SK-N-SH (cell line): ENCODE measurements at regions not wholly inside any gene's neighbourhood (a gene's known extent, or its start where the extent isn't known, plus 50 kb on each side); places are given as distances from the start of the nearest gene placed in this dataset.
"Not testable (repeated sequence)": the region's sequence is repeated elsewhere in the genome, so short reads cannot be mapped to it uniquely, and the experiment has no call there.

Source experiments
- CTCF ChIA-PET: fragments of 300-600, 350-600 bp; formaldehyde crosslinking; extraction: SDS; loops from one replicate; lab custom pipeline; 2021; lab: Yijun Ruan, JAX
- POLR2A ChIA-PET: fragments of 350-600 bp; sonication (Branson Sonifier 250); formaldehyde crosslinking; extraction: SDS; loops from one replicate; lab custom pipeline; 2020; ENCODE audit warnings: antibody characterized with exemption, inconsistent platforms; lab: Yijun Ruan, JAX
- DNase-seq: peaks from one replicate; pipeline ENCODE4 v3.0.0; 2012
- H2AFZ ChIP-seq: fragments of 200-600 bp; sonication (generic); 2 replicates; pipeline ENCODE4 v1.8.1; 2016; ENCODE audit warnings: antibody characterized with exemption, mild to moderate bottlenecking, low read depth
- H3F3A ChIP-seq: fragments of 200-600 bp; sonication (generic); replicated peaks from 2 replicates; pipeline ENCODE3; 2016; ENCODE audit warnings: antibody characterized with exemption, mild to moderate bottlenecking; ENCODE audit not compliant: insufficient read depth
- H3K27ac ChIP-seq, 2 experiments: fragments of 200-500 bp in 1 of 2; fragments of 200-600 bp in 1 of 2; sonication (Bioruptor generic) in 1 of 2; sonication (generic), shearing (Covaris generic) in 1 of 2; 2 replicates each; pipeline versions ENCODE4 v1.5.1 to v1.6.1; 2014 to 2016; ENCODE audit warnings: low read depth in 2 of 2, inconsistent platforms in 1 of 2, low read length in 1 of 2, mild to moderate bottlenecking in 1 of 2, mixed read lengths in 1 of 2
- H3K27me3 ChIP-seq: fragments of 200-600 bp; sonication (generic), shearing (Covaris generic); 2 replicates; pipeline ENCODE4 v1.6.1; 2016; ENCODE audit warnings: mixed run types; ENCODE audit not compliant: insufficient read depth
- H3K36me3 ChIP-seq, 2 experiments: fragments of 200-500 bp in 1 of 2; fragments of 200-600 bp in 1 of 2; sonication (Bioruptor generic) in 1 of 2; sonication (generic) in 1 of 2; replicated peaks in 1 of 2; 2 replicates each; pipeline versions ENCODE3 to v1.5.1; 2014 to 2016; ENCODE audit warnings: low read length in 1 of 2, mild to moderate bottlenecking in 1 of 2; ENCODE audit not compliant: insufficient read depth in 2 of 2, control insufficient read depth in 1 of 2
- H3K4me1 ChIP-seq, 2 experiments: fragments of 200-500 bp in 1 of 2; fragments of 200-600 bp in 1 of 2; sonication (Bioruptor generic) in 1 of 2; sonication (generic), shearing (Covaris generic) in 1 of 2; 2 replicates each; pipeline versions ENCODE4 v1.5.1 to v1.6.1; 2014 to 2016; ENCODE audit warnings: low read depth in 1 of 2, low read length in 1 of 2, mixed run types in 1 of 2; ENCODE audit not compliant: insufficient read depth in 2 of 2, control insufficient read depth in 1 of 2
- H3K4me2 ChIP-seq: fragments of 200-600 bp; sonication (generic), shearing (Covaris generic); 2 replicates; pipeline ENCODE4 v1.6.1; 2017; ENCODE audit warnings: mixed run types
- H3K4me3 ChIP-seq, 2 experiments: fragments of 200-500 bp in 1 of 2; fragments of 200-600 bp in 1 of 2; sonication (Bioruptor generic) in 1 of 2; sonication (generic), shearing (Covaris generic) in 1 of 2; 2 replicates each; pipeline versions ENCODE4 v1.5.1 to v1.8.1; 2014 to 2016; ENCODE audit warnings: low read depth in 2 of 2, inconsistent platforms in 1 of 2, low read length in 1 of 2, mild to moderate bottlenecking in 1 of 2, mixed read lengths in 1 of 2, moderate library complexity in 1 of 2
- H3K79me2 ChIP-seq: fragments of 200-600 bp; sonication (generic); 2 replicates; pipeline ENCODE4 v1.8.1; 2017; ENCODE audit warnings: mild to moderate bottlenecking; ENCODE audit not compliant: insufficient read depth
- H3K9ac ChIP-seq: fragments of 200-600 bp; sonication (generic); 2 replicates; pipeline ENCODE4 v1.6.1; 2017; ENCODE audit warnings: mixed run types
- H3K9me2 ChIP-seq: fragments of 200-600 bp; sonication (generic); 2 replicates; pipeline ENCODE4 v1.6.1; 2017; ENCODE audit warnings: mixed run types
- H3K9me3 ChIP-seq: fragments of 200-600 bp; sonication (generic); 2 replicates; pipeline ENCODE4 v1.6.1; 2017; ENCODE audit warnings: mixed run types, mild to moderate bottlenecking, moderate library complexity
- H4K20me1 ChIP-seq: fragments of 200-600 bp; sonication (generic); 2 replicates; pipeline ENCODE4 v1.6.1; 2017; ENCODE audit warnings: mild to moderate bottlenecking, mixed run types; ENCODE audit not compliant: insufficient read depth
- WGBS: methylation state at CpG from one replicate; pipeline ENCODE4 v1.1.6; 2017; ENCODE audit warnings: low lambda C conversion rate; 5-methylcytosine and 5-hydroxymethylcytosine counted together

DNA sequence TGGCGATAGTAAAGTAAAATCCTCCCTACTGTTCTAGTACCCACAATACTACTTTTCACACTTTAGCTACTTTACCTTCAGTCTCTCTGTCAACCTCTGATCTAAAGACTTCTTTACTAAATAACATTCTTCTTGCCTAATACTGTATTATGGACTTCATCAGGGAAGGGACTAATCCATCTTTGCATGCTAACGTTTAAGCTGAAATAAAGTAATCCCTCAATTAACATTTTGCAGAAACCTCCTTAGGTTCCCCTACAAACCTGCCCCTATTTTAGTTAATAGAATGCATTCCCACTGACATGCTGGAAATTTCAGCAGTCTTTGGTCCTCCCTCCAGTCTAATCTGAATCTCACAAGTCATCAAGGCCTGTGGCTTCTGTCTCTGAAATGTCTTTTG, 99.1 kb upstream of the NBPF8 start:
- POLR2A ChIA-PET, H3K9me2 ChIP-seq, H2AFZ ChIP-seq, H3K9ac ChIP-seq, H4K20me1 ChIP-seq, CTCF ChIA-PET, H3F3A ChIP-seq, DNase-seq, H3K4me3 ChIP-seq, H3K36me3 ChIP-seq, H3K4me2 ChIP-seq, H3K79me2 ChIP-seq, H3K27ac ChIP-seq, H3K27me3 ChIP-seq, H3K9me3 ChIP-seq, H3K4me1 ChIP-seq: not testable (repeated sequence)
- WGBS, result no CpG with 5 or more reads among the region's 2 CpGs

DNA sequence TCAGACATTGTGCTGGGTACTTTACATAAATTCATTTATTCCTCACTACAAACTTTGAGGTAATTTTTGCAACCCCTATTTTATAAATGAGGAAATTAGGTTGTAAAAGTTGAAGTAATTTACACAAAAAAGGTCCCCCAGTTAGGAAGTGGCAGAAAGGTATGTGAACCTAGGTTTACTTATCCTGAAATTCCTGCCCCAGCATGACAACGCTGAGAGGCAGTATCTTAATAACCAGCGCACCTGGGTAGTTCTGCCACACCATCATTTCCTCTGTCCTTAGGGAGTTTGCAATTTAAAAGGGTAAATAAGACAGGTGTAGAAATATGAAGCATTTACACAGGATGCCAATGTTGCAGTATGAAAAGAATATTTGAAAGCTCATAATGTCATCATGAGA, 102.9 kb upstream of the NBPF8 start:
- H3K9ac ChIP-seq, POLR2A ChIA-PET, H3K9me3 ChIP-seq, CTCF ChIA-PET, H3K27me3 ChIP-seq, H3K79me2 ChIP-seq, H3K36me3 ChIP-seq, H3K4me3 ChIP-seq, H3K4me2 ChIP-seq, H4K20me1 ChIP-seq, DNase-seq, H3F3A ChIP-seq, H3K27ac ChIP-seq, H3K9me2 ChIP-seq, H2AFZ ChIP-seq, H3K4me1 ChIP-seq: not testable (repeated sequence)
- WGBS, result no CpG with 5 or more reads among the region's 2 CpGs

DNA sequence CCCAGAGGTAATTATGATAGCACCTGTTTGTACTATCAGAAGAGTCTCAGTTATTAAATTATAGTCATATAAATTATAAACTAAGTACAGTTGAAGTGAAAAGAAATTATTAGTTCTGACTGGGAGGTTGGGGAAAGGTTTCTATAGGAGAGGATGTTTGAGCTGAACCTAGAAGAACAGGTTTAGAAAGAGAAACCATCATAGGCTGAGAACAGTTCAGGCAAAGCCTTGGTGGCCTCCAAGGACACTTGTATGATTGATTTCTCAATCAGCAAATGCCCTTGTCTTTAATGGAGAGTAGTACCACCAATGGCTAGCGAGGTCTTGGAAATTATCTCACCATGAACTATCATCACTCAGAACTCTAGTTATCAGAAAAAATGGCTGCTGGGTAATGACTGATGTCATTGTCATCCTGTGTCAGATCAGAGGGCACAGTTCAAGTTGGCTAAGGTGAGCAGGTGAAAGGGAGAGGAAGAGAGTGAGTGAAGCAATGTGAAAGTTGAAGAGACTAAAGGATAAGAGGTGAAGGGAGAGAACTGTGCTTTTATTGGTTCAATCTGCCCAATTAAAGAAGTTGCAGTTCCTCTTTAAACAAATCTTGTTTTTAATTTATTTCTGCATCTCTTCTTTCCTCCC, 105.8 kb upstream of the NBPF8 start:
- no CpG with 5 or more reads among the region's 1 CpG for WGBS

DNA sequence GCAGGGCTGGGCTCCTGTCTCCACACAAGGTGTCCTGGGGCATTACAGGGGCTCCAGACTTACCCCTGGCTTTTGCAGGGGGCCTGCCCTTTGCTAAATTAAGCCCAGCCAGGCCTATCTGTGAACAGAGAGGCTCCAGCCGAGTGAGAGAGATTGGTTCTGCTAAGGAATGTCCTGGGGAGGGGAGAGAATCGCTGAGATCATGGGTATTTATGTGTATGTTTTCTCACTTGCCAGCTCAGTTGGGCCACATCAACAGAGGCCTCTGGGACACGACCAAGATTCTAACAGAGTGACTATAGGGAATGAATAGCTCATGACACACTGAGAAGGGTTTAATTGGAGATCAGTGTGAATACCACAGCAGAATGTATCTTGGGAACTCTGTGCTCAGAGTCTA, 109.8 kb upstream of the NBPF8 start:
- H3K4me3 ChIP-seq, H3F3A ChIP-seq, H3K9me3 ChIP-seq, POLR2A ChIA-PET, H3K4me1 ChIP-seq, H3K27me3 ChIP-seq, H2AFZ ChIP-seq, H3K9ac ChIP-seq, H4K20me1 ChIP-seq, CTCF ChIA-PET, H3K27ac ChIP-seq, H3K4me2 ChIP-seq, H3K79me2 ChIP-seq, H3K36me3 ChIP-seq, DNase-seq, H3K9me2 ChIP-seq: not testable (repeated sequence)
- WGBS, result no CpG with 5 or more reads among the region's 3 CpGs

More for the DNA sequence above, 105.8 kb upstream of the NBPF8 start:
- POLR2A ChIA-PET, H2AFZ ChIP-seq, DNase-seq, H3K79me2 ChIP-seq, H3K27ac ChIP-seq, H3K4me2 ChIP-seq, H3K4me3 ChIP-seq, H3K36me3 ChIP-seq, H3K9me2 ChIP-seq, H3K9ac ChIP-seq, H3K9me3 ChIP-seq, H3F3A ChIP-seq, CTCF ChIA-PET, H3K4me1 ChIP-seq, H4K20me1 ChIP-seq, H3K27me3 ChIP-seq: not testable (repeated sequence)

DNA sequence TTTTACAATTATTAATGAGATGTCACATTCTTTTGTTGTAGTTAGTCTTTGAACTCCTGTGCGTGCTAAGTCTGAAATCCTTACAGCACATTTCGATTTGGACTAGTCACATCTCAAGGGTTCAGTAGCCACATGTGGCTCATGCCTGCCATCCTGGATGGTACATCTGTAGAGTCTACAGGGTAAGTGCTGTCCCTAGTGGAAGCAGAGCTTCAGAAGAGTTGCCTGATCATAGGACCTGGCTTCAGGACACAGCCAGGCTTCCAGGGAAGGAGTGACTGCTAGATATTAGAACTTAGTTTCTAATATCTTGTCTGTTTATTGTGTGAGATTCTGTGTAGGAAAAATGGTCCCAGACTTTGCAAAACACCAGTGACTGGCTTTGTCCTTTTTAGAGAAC, 110.5 kb upstream of the NBPF8 start:
- CTCF ChIA-PET, H3K27me3 ChIP-seq, H4K20me1 ChIP-seq, H3K79me2 ChIP-seq, H3K4me3 ChIP-seq, H3F3A ChIP-seq, POLR2A ChIA-PET, H3K36me3 ChIP-seq, H3K9ac ChIP-seq, H2AFZ ChIP-seq, H3K4me1 ChIP-seq, H3K4me2 ChIP-seq, H3K27ac ChIP-seq, DNase-seq, H3K9me3 ChIP-seq, H3K9me2 ChIP-seq: not testable (repeated sequence)
- WGBS, result no CpG with 5 or more reads among the region's 2 CpGs

DNA sequence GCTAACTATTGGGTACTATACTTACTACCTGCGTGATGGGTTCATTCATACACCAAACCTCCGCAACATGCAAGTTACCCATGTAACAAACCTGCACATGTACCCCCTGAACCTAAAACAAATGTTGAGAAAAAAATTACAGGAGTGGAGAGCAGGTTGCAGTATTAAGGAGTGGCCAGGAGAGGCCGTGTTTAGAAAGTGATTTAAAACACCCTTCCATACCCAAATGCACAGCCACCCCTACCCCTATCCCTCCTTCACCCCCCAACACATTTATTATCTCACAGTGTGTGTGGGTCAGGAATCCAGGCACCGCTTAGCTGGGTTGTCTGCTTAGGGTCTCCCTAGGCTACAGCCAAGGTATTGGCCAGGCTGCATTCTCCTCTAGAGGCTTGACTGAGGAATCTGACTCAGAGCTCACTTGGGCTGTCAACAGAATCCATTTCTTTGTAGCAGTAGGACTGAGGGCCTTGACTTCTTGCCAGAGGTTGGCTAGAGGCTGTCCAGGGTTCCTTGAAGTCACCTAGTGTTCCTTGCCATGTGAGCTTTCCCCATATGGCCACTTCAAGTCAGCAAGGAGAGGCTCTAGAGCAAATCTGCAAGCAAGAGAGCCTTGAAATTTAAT, 115.3 kb upstream of the NBPF8 start:
- H3K27me3 ChIP-seq, H3K4me3 ChIP-seq, H3K4me1 ChIP-seq, H3K9ac ChIP-seq, H3K9me2 ChIP-seq, DNase-seq, POLR2A ChIA-PET, H3K36me3 ChIP-seq, H3K9me3 ChIP-seq, H2AFZ ChIP-seq, H3F3A ChIP-seq, H3K4me2 ChIP-seq, H4K20me1 ChIP-seq, H3K27ac ChIP-seq, CTCF ChIA-PET, H3K79me2 ChIP-seq: not testable (repeated sequence)
- 44% methylated on average over 3 of the region's 4 CpGs for WGBS
